ENCODE measurements at regions not wholly inside any gene's neighbourhood (a gene's known extent, or its start where the extent isn't known, plus 50 kb on each side); places are given as distances from the start of the nearest gene placed in this dataset.

DNA sequence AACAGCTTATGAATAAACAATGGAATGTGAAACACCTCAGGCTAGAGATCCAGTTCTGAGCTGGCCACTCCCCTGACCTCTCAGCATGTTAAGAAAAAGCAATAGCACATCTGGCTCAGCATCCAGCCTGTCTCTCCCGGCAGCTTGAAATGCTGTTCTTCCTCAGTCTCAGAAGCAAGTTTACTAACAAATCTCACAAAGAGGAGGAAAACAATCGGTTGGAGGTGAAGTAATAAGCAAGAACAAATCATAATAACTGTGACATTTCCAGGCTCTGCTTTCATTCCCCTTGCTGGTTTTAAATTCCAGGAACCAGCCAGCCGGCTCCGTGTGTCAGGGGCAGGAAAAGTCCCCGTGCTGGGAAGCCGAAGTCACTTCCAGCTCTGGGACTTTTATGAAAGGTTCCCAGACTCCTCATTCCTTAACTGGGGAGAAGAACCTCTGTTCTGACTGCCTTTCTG, 133.9 kb upstream of the ARL4C start:
- TF ChIP-seq, protein P1, sequence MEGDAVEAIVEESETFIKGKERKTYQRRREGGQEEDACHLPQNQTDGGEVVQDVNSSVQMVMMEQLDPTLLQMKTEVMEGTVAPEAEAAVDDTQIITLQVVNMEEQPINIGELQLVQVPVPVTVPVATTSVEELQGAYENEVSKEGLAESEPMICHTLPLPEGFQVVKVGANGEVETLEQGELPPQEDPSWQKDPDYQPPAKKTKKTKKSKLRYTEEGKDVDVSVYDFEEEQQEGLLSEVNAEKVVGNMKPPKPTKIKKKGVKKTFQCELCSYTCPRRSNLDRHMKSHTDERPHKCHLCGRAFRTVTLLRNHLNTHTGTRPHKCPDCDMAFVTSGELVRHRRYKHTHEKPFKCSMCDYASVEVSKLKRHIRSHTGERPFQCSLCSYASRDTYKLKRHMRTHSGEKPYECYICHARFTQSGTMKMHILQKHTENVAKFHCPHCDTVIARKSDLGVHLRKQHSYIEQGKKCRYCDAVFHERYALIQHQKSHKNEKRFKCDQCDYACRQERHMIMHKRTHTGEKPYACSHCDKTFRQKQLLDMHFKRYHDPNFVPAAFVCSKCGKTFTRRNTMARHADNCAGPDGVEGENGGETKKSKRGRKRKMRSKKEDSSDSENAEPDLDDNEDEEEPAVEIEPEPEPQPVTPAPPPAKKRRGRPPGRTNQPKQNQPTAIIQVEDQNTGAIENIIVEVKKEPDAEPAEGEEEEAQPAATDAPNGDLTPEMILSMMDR (optimal IDR thresholded peaks at IDR 0.05 in 1 of 3, IDR thresholded peaks at IDR 0.05 in 1 of 3, conservative IDR thresholded peaks at IDR 0.05 in 1 of 3; ENCODE audit: extremely low read depth in 1 of 3, insufficient read depth in 2 of 3, low read length in 3 of 3): no peak
- TF ChIP-seq EZH2 (IDR thresholded peaks at IDR 0.05; ENCODE audit: low read length): no peak

Measured in keratinocyte (primary cell).